Panc1 (cell line): ENCODE measurements at regions not wholly inside any gene's neighbourhood (a gene's known extent, or its start where the extent isn't known, plus 50 kb on each side); places are given as distances from the start of the nearest gene placed in this dataset.

Experiments used
- ATAC-seq: fragments of 200-7000 bp; cut with Tn5 transposase; 2 replicates; pipeline ENCODE4 v1.9.1; 2020; ENCODE audit warnings: mild to moderate bottlenecking, moderate library complexity
- BruUV-seq: library from RNA; stranded (reverse); fragments of 400-500 nt; replicated peaks from 2 replicates; lab custom pipeline; 2021; lab: Mats Ljungman, UMichigan
- CTCF ChIA-PET: fragments of 300-600 bp; sonication (Branson Sonifier 250); formaldehyde crosslinking; loops from one replicate; lab custom pipeline; 2022; ENCODE audit warnings: antibody characterized with exemption; lab: Charles Lee
- POLR2A ChIA-PET: fragments of 300-600 bp; sonication (Branson Sonifier 250); formaldehyde crosslinking; loops from one replicate; lab custom pipeline; 2022; ENCODE audit warnings: antibody characterized with exemption; lab: Charles Lee
- DNase-seq: peaks from one replicate; pipeline ENCODE4 v3.0.0-alpha.2; 2010; ENCODE audit warnings: low read depth, low spot score
- H3K27ac ChIP-seq: 2 replicates; pipeline ENCODE4 v1.5.1; 2011; ENCODE audit warnings: mild to moderate bottlenecking, low read length, inconsistent platforms
- H3K27me3 ChIP-seq: fragments of 200-500 bp; sonication (Bioruptor generic); 2 replicates; pipeline ENCODE4 v1.6.0; 2014; ENCODE audit warnings: low read length, inconsistent platforms; ENCODE audit not compliant: control insufficient read depth, insufficient read depth
- H3K36me3 ChIP-seq: fragments of 200-500 bp; sonication (Bioruptor generic); 2 replicates; pipeline ENCODE4 v1.5.1; 2014; ENCODE audit warnings: inconsistent platforms, mild to moderate bottlenecking, low read length, moderate library complexity; ENCODE audit not compliant: control insufficient read depth, insufficient read depth
- H3K4me1 ChIP-seq: 2 replicates; pipeline ENCODE4 v1.5.1; 2011; ENCODE audit warnings: inconsistent platforms, mild to moderate bottlenecking, low read length, moderate library complexity; ENCODE audit not compliant: control insufficient read depth, insufficient read depth
- H3K4me3 ChIP-seq, 2 experiments: 2 replicates each; pipeline ENCODE4 v1.5.1; 2011 to 2012; ENCODE audit warnings: low read depth in 2 of 2, low read length in 2 of 2, mild to moderate bottlenecking in 2 of 2, inconsistent platforms in 1 of 2, moderate library complexity in 1 of 2
- H3K9me3 ChIP-seq: fragments of 200-500 bp; sonication (Bioruptor generic); 2 replicates; pipeline ENCODE4 v1.5.1; 2014; ENCODE audit warnings: low read depth, mild to moderate bottlenecking, inconsistent platforms, low read length, moderate library complexity; ENCODE audit not compliant: control insufficient read depth, insufficient read depth
- CTCF ChIP-seq: fragments of 450-650 bp; IDR thresholded peaks from 2 replicates; pipeline ENCODE4 v1.5.1; 2017; ENCODE audit warnings: mild to moderate bottlenecking
- POLR2AphosphoS5 ChIP-seq: IDR thresholded peaks from 2 replicates; pipeline ENCODE4 v1.6.1; 2012; ENCODE audit warnings: mild to moderate bottlenecking, low read depth, low read length, moderate library complexity
- REST ChIP-seq, 2 experiments: IDR thresholded peaks; 2 replicates each; pipeline ENCODE4 v1.6.1; 2011 to 2012; ENCODE audit warnings: low read depth in 2 of 2, control low read depth in 1 of 2, low read length in 1 of 2, mild to moderate bottlenecking in 1 of 2, moderate library complexity in 1 of 2; ENCODE audit not compliant: insufficient read depth in 1 of 2
- SIN3A ChIP-seq: IDR thresholded peaks from 2 replicates; pipeline ENCODE4 v1.6.1; 2012; ENCODE audit warnings: low read depth, mild to moderate bottlenecking, low read length, moderate library complexity, borderline replicate concordance; ENCODE audit not compliant: insufficient read depth
- TCF7L2 ChIP-seq: IDR thresholded peaks from 2 replicates; pipeline ENCODE4 v1.6.1; 2011; ENCODE audit warnings: mild to moderate bottlenecking, low read depth, low read length, inconsistent platforms
- in situ Hi-C: cut with HindIII; loops from 2 replicates; pipeline ENCODE4 v1.10.0; 2016; ENCODE audit warnings: low sequenced_read_pairs, low pct_unique_long_range_greater_than_20kb
- intact Hi-C: fragments of 100-400 bp; cut with micrococcal nuclease; formaldehyde crosslinking; loops from one replicate; pipeline ENCODE4 v1.10.0; 2022; ENCODE audit not compliant: unreplicated experiment

GRCh38 chr1:186768906-186769305 is 59.8 kb upstream of the PLA2G4A start:
- ChIA-PET POLR2A (no interaction called here), CTCF (no interaction called here)
- Histone ChIP-seq H3K4me3 (no peak overlapping the region), H3K36me3 (no peaks in the 10 kb centered on the region), H3K9me3 (no peaks in the 10 kb centered on the region), H3K27ac (no peak overlapping the region), H3K4me1 (no peaks in the 10 kb centered on the region), H3K27me3 (no peaks in the 10 kb centered on the region)
- no peak for TF ChIP-seq TCF7L2
- no peak for TF ChIP-seq REST (IDR thresholded peaks at IDR 0.05; ENCODE audit: insufficient read depth in 1 of 2, low read depth in 2 of 2, low read length in 1 of 2)
- TF ChIP-seq POLR2AphosphoS5: no peak
- no peak for TF ChIP-seq CTCF
- TF ChIP-seq SIN3A: no peak
- intact Hi-C loops: no loop called here
- in situ Hi-C loops: no loop called here
- DNase-seq: no peak
- no peak for ATAC-seq
- no TSS peak for BruUV-seq

GRCh38 chr1:186765446-186765845 is 63.3 kb upstream of the PLA2G4A start:
- no peak for TF ChIP-seq POLR2AphosphoS5
- TF ChIP-seq TCF7L2: no peak
- no peak for TF ChIP-seq CTCF
- no peak for TF ChIP-seq SIN3A
- TF ChIP-seq REST (IDR thresholded peaks at IDR 0.05; ENCODE audit: insufficient read depth in 1 of 2, low read depth in 2 of 2, low read length in 1 of 2): no peak
- CTCF ChIA-PET: no interaction called here
- intact Hi-C loops: no loop called here

More at GRCh38 chr1:186765446-186765845, 63.3 kb upstream of the PLA2G4A start:
- in situ Hi-C loops: no loop called here
- Histone ChIP-seq H3K4me3 (no peak overlapping the region), H3K27ac (no peak overlapping the region), H3K9me3 (no peaks in the 10 kb centered on the region), H3K36me3 (no peaks in the 10 kb centered on the region), H3K27me3 (no peaks in the 10 kb centered on the region), H3K4me1 (no peaks in the 10 kb centered on the region)
- ATAC-seq (no peak), DNase-seq (no peak)
- no TSS peak for BruUV-seq
- POLR2A ChIA-PET: no interaction called here
